HG02885 (cell line): ENCODE measurements at regions not wholly inside any gene's neighbourhood (a gene's known extent, or its start where the extent isn't known, plus 50 kb on each side); places are given as distances from the start of the nearest gene placed in this dataset.

Experiments
- ATAC-seq: cut with Tn5 transposase; IDR thresholded peaks from one replicate; pipeline ENCODE4 v1.9.1; 2021; ENCODE audit warnings: mild to moderate bottlenecking; ENCODE audit not compliant: unreplicated experiment, poor library complexity

DNA sequence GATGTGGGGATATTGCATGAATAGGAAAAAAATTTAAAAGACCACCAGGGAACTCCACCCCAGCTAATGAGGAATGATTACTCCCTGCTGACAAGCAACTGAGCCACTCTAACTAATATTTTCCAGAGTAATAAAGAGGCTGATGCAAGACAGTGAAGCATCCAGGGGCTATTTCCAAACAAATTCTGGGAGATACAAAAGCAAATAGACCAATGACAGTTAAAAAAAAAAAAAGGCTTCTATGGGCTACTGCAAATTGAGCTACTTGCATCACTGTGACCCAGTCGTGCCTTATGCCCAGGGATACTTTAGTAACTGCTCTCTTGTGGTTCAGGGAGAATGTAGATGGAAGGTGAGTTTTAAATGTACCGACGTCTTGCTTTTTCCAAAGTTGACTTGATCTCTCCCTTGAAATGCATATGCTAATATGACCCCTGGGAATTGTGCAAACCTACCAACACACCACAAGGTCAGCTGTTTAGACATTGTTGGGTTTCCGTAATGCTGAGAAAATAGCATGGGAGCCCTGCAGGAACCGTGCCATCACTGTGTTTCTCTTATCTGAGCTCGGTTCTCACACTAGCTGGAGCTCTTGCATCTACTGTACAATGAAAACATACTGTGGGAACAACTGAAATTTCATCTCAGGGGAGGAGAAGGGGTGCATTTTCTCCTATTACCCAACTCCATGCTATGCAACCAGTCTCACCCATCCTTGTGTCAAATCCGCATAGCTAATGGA lies 250.6 kb upstream of the MAP3K1 start:
- ATAC-seq: no peak

DNA sequence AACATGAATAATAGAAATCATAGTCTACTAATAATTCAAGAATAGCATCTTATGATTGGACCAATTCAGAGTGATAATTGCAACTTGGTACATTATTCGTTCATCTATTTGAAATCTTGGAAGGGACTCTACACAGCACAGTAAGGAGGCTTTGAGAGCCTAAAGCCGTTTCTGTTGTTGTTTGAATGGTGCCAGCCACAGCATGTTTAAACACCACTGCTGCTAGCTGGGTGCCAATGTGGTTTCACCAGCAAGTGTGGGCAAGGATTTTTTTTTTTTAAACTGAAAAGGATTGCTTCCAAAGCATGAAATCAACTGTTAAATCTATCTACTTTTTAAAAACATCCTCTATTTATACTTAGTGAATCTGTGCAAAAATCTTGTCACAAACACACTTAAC lies 253.9 kb upstream of the MAP3K1 start:
- ATAC-seq: no peak

DNA sequence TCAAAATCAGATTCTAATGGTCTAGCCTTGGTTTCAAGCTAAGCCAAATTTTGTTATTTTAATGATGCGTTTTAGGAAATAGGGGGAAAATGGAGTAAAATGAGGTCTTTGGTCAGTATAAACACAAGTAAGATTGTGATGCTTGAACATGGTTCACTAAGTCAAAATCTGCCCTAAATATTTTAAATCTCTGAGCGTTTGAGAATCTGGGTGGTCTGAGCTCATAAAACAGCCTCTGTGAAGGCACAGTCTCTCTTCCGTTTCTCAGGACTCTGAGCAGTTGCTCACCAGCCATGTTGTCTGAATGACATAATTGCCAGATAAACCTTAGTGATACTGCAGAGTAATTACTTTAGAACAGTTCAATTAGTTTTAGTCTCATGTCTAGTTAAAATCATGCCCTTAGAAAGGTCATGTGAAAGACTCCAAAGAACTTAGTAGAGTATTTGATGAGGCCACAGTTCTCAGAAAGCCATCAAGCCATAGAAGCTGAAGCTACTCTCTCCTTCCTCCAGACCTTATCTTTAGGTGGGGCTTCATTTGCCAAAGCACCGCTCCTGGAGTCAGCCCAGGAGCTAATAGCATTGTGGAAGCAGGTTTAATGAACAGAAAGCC lies 257.1 kb upstream of the MAP3K1 start:
- ATAC-seq: no peak

DNA sequence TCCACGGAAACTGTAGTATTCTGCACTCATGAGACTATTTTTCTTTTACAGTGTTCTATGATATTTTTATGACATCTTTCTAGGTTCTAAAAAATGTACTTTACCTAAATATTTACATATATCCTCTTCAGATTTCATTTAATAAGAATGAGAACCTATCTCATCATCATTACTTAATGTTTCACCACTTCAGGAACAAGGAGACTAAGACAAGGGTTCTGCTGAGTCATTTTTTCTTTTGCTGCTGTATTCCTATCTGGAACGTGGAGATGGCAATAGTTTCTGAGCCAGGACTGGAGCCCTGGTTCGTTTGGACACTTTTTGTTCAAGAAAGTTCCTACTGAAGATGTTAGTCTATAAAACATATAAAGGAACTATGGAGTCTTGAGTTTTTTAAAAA lies 258.2 kb upstream of the MAP3K1 start:
- ATAC-seq: no peak

DNA sequence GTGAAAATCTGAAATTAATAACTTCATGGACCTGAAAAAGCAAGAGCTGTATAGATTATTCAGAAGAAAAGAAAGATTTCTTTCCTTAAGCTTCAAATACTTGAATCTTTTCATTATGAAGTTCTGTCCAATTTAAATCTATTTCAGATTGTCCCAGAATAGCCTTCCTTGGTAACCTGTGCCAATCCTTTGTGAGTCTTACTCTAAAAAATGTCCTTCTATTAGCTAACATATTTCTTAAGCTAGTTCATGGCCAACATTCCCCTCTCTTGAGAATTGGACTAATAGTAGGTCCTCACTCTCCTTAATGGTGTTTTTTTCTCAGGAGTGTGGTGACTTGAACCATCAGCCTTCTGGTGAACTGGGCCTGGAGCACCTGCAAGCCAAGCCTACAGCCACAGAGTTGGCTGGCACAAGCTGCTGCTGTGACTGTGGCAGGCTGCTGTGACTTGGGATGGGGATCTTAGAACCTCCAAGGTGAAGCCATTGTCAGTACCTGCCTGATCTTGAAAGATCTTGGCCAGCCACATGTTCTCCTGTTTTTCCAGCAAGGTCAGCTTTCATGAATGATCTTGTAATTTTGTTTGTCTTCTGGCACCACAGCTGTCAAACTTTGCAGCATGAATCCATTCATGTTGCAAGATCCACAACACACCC lies 262.6 kb upstream of the MAP3K1 start:
- no peak for ATAC-seq

DNA sequence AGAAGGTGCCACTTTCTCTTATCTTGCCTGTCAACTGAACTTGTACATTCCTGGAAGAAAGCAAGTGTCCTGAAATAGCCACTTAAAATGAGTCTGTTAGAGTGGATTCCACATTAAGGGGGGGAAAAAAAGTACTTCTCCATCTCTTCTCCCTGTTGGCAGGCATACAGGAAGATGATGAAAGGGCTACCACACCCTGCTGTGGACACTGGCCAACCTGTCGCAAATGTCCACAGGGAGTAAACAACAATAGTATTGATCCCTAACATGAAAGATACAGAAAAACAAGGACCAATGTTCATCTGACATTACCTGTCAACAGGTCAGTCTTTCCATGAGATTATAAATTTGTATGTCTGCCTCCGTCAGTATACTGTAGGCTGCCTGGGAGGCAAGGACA lies 265.1 kb upstream of the MAP3K1 start:
- no peak for ATAC-seq

DNA sequence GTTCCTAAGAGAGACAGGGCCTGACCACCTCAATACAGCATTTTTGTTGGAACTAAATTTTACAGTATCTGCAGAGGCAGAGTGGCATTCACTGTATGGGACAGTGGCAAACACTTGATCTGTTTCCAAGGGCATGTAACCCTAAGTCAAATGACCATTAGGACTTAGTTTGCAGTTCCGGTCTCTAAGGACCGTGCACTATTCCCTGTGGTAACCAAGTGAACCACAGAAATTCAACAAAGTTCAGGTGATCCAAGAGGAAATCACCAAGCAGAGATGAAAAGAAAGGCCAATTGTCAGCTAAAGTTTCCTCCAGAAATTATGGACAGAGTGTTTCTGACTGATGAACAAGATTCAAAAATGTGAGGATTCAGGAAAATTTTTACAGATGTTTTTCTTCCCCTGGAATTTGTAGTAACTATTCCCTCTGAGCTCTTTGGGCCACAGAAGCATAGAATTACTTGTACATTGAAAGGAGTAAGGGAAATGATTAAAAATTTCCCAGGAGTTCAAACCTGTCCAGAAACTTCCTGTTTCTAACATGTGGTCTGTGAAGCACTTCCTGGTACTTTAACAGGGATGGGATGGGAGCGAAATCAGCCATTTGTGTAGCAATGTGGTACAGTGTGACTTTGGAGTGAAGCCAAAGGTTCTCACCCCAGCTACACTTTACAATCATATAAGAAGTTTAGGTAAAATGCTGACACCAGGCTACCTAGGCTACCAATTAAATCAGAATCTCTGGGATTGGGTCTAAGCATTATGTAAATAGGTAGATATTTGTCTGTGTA lies 266.1 kb upstream of the MAP3K1 start:
- no peak for ATAC-seq

DNA sequence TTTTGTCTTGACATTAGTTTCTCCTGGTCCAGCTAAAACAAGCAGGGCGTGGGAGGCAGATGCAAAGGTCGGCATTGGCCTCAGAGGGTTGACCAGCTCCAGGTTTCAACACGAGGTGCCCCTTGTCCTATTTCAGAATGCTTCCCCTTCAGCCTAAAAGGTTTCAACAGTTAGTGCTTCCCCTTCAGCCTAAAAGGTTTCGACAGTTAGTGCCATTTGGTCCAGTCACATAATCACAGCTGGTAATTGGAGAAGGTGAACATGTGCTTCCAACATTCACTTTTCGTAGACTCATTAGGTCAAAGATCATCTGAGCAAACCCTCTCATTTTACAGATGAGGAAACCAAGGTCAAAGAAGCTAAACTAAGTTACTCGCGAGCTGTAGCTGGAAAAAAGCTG lies 270.3 kb upstream of the MAP3K1 start:
- no peak for ATAC-seq

DNA sequence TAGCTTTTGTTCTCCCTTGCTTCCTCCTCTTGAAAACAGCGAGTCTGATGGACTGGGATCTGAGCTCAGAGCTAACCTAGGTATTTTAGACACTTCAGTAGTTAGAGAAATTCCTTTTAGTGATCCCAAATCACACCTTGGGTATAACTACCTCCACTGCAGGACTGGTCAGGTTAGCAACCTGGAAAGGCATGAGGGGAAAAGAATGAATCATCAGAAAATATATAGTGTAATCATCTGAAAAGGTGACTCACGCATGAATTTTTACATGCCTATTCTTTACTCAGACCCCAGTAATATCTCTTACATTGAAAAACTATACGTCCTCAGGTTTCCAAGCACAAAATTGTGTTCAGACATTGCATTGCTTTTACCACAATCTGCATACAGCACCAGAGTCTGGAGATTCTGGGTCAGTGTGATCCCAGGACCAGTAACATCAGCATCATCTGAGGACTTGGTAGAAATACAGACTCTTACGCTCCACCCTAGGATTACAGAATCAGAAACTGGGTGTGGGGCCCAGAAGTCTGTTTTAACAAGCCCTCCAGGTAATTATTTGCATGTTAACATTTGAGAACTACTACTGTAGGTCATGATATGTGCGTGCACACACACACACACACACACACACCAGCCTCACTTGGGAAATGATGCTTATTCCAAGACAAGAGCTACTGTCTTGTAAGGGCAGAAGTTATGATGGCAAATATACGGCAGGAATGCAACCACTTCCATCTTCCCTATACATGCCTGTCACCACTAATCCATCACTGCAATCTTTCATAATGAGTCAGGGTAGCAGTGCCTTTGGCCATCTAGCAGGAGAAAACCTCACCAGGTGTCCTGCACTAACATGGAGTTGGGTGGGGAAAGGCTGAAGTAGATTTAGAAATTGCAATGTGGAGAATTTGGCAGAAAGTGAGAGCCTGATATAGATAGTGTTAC lies 271.6 kb upstream of the MAP3K1 start:
- ATAC-seq: no peak

DNA sequence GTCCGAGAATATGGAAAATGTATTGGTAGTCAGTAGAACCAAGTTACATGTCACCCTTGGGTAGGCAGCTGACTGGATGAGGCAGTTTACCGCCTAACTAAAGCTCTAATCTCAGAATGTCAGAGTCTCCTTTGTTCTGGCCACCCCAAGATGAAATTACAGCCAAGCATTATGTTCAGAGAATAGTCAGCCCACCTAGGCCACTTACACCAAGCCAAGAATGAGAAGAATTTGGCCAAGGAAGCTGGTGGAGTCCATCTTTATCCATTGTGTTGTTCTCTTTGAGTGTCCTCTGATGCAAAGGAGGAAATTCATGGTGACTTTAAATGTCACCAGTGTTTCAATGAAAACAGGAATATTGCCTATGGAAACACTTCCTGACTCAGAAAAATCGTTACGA lies 275.1 kb upstream of the MAP3K1 start:
- no peak for ATAC-seq

DNA sequence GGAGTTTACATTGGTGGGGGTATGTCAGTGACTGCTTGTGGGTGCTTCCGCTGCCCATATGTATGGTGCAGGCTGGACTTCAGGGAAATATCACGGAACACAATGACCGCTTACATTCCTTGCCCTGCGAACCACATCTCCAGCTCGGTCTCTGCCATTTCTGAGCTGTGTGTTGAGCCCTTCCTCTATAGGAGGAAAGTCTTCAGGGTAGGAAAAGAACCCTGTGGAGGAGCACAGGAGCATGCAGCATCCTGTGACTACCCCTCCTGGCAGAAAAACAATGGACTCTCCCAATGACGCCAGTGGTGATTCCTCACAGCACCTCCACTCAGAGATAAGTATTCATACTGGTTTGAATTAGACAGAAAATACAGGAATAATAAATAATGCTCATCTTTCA lies 276.8 kb upstream of the MAP3K1 start:
- no peak for ATAC-seq

DNA sequence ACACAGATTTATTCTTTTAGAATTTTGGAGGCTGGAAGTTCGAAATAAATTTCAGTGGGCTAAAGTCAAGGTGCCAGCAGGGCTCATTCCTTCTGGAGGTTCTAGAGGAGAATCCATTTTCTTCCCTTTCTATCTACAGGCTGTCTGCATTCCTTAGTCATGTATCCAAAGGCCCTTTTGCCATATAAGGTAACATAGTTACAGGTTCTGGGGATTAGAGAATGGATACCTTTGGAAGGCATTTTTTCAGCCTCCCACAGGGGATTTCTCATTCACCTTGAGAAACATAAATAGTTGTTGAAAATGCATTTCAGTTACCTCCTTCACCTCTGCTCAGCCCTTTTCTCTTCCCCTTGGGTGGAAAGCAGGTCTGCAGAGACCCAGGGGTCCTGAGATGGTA lies 280.0 kb upstream of the MAP3K1 start:
- no peak for ATAC-seq

DNA sequence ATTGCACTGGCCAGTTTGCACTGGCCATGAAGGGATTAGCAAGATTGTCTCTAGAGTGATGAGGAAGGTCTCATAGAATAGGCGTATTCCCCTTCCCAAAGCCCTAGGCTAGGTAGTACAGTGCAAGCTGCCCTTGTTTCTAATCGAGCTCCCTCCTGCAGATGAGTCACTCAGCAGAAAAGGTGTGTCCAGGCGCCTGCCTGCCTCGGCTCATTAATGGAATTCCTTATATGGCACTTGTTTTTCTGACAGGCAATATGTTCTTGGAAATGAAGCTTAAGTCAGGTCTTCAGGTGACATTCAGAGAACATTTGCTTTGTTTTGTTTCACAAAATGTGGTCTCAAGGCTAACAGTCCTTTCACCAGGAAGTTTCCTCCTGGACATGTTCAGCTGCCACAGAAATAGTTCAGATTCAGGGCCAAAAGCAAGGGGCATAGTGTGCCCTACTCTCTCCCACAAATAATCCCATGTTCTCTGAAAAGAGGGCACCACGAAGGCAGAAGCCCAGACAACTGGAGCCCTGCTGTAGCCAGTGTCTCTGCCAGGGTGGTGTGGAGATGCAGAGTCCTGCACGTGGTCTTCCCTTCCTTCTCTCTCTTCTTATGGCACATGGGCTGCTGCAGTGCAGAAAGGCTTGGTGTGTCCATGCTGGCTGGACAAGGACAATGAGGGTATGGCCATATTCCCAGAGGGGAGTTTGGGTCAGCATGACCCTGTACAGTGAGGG lies 281.1 kb upstream of the MAP3K1 start:
- no peak for ATAC-seq

DNA sequence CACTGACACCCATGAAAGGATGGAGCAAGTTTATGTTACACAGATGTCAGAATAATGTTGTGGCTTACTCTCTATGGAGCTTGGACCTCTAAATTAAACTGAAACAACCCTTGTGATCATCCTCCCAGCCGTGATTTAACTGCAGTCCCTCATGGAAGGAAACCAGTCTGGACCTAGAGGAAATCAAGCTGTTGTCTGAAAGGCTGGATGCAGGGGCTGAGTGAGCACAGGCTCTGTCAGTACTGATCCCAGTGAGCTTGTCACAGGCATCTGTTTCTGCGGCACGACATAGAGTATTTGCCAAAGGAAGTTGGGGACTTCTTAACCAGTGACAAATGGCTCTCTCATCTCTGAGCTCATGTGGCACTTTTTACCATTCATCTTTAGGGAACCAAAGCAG lies 282.9 kb upstream of the MAP3K1 start:
- ATAC-seq: no peak

DNA sequence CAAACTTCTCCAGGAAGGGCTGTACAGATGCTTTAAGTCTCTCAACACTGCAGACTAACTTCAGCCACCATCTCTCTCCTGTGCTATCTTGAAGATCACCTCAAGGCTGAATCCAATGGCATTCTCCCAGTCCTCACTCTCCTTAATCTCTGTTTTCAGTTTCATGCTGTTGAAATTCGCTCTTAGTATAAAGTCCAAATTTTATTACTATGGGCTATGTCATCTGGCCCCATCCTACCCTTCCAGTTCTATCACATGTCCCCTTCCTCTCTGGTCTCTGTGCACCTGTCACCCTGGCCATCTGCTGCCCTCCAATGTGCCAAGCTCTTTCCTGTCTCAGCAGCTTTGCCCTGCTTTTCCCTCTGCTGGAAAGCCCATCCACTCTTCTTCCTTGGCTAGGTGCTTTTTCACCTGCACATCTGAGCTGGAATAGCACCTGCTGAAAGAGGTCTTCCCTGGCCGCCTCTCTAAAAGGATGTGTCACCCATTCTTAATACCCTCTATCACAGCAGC lies 284.7 kb upstream of the MAP3K1 start:
- no peak for ATAC-seq

DNA sequence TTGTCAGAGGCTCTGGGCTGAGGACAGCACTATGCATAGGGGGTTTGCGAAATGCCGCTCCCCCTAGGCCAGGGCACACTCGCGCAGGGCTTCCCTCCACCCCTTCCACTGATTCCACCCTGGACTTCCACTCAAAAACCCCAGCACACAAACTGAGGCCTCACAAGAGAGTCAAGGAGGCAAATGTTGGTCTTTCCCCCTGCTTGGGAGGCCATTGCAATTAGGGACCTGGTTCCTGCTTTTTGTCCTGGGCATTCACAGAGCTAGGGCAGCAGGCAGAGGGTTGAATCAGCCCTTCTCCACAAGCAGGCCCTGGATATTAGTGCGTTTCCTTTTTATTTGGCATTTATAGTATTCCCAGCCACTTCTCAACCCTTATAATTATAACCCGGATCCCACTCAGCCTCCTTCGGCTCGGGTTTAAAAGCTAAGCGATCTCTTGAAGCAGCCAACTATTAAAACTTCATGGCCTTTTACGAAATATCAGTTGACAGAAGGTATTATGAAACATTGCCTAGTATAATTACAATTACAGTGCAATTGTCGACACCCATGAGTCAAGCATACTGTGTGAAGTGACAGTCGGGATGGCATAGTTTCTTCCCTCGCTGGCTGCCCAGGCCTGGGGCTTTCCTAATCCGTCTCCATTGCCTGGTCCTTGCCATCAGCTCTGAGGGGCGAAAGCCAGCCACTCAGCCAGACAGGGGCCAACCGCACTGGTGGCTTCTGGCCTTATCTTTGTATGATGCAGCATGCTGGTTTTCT lies 285.5 kb upstream of the MAP3K1 start:
- ATAC-seq: no peak

DNA sequence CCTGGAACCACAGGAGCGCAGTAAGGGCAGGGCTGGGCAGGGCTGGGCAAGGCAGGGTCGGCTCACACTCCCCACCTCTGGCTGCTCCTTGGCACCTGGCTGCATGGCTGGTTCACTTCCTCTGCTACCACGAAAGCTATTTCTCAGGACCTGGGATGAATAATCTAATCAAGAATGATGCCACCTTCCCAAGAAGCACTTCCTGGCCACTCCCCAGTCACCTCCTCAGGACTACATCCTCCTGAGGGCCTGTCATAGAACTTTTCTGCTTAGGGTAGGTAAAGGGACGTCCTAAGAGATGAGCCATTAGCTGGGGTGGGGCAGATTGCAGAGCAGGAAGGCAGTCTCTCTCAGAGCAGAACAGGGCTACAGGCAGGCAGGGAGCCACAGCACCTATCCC lies 288.2 kb upstream of the MAP3K1 start:
- no peak for ATAC-seq

DNA sequence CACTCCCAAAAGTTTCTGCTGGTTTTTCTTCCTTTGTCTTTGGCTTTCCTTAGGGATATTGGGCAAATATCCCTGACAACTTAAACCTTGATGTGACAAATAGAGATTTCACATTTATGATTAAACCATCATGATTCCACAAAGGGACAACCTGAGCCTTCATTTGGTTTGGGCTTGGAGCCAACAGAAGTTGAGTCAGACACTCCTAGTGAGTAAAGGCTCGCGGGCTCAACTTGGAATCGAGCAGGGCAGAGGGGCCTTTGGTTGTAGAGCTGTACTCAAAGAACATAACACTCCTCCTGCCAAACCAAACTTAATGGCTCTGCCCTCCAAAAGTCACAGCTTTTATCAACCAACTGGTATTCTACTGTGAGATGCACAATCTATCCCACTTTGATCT lies 290.2 kb upstream of the MAP3K1 start:
- ATAC-seq: no peak
